GM19023 (cell line): ENCODE measurements at regions not wholly inside any gene's neighbourhood (a gene's known extent, or its start where the extent isn't known, plus 50 kb on each side); places are given as distances from the start of the nearest gene placed in this dataset.

Experiments
- ATAC-seq: cut with Tn5 transposase; IDR thresholded peaks from one replicate; pipeline ENCODE4 v1.9.1; 2021; ENCODE audit warnings: mild to moderate bottlenecking, moderate library complexity; ENCODE audit not compliant: unreplicated experiment

- no peak for ATAC-seq
These were observed 50.8 kb upstream of the ZNF366 start for GRCh38 chr5:72558046-72558336.

- no peak for ATAC-seq
These were observed 50.2 kb upstream of the ZNF366 start for GRCh38 chr5:72557167-72558045.
